CD4-positive, alpha-beta T cell treated with Interferon alpha-2 for 1 hour (primary cell): ENCODE measurements at regions not wholly inside any gene's neighbourhood (a gene's known extent, or its start where the extent isn't known, plus 50 kb on each side); places are given as distances from the start of the nearest gene placed in this dataset.

Experiments used
- DNase-seq, 2 donors: peaks; one replicate each; pipeline ENCODE4 v3.0.0-alpha.2; 2020 to 2022

GRCh38 chr1:208923456-208923855 lies 660.1 kb upstream of the CAMK1G start:
- DNase-seq: no peak

- DNase-seq: no peak
These were observed 659.4 kb upstream of the CAMK1G start for GRCh38 chr1:208923946-208924720.

DNA sequence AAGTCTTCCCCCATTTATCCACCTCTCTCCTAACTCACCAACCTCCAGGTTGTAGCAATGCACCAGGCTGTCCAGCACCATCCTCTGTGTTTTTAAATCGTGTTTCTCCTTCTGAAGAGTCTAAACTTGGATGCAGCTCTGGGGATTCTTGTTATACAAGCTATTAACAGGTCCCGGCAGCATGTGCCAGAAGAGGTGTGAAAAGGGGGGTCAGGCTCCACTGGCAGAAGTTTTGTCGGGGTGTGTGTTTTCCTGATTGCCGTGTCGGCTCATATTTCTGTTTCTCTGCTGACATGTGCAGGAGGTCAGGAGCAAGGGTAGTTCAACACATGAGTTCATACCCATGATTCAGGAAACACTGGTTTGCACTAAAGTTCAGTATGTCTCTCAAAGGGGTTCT lies 658.6 kb upstream of the CAMK1G start:
- DNase-seq: no peak

GRCh38 chr1:208928349-208929010 lies 655.0 kb upstream of the CAMK1G start:
- DNase-seq: no peak

DNA sequence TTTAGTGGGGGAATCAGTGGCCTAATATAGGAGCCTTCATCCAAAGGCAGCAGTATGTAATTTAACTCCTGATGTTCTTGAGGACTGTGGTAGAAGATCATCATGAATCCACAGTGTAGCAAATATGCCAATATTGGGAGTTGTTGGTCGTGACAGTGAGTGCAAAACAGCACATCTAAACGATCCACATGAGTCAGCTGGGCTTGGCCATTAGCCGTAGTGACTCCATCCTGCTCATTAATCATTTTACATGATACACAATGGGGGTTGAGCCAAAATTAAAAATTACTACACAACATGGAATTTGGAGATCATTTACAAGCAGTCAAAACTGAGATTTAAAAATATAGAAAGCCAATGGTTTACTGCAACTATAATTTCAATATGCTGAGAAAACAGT lies 653.9 kb upstream of the CAMK1G start:
- no peak for DNase-seq

DNA sequence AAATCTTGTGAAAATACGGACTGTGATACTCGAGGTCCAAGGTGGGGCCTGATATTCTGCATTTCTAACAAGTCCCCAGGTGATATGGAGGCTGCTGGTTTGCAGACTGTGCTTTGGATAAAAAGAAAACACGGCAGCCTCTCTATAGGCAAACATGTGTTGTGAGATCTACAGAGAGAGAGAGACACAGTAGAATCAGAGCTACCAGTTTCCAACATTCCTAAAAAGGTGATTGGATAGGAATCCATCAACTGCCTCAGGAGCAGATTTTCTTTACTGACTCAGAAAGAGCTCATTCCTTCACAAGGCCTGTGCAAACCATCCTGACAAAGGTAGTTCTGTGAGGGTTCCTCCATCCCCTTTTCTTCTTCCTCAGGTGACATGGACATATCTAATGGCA lies 651.6 kb upstream of the CAMK1G start:
- DNase-seq: no peak

GRCh38 chr1:208933984-208934525 lies 649.5 kb upstream of the CAMK1G start:
- no peak for DNase-seq

DNA sequence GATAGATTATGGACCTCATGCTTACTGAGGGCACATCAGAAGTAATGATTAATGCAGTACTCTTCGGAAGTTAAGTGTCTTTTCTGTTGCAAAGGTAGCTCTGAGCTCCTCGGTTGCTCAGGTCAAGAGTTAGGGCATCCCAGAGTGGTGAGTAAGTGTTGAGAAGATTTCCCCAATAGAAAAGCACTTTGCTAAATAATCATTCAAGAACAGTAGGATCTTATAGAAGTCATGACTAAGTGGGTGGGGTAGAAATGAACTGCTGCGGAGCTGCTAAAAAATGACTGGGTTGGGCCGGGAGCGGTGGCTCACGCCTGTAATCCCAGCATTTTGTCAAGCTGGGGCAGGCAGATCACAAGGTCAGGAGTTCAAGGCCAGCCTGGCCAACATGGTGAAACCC lies 648.6 kb upstream of the CAMK1G start:
- DNase-seq: no peak

GRCh38 chr1:208935517-208936187 lies 647.9 kb upstream of the CAMK1G start:
- no peak for DNase-seq

- no peak for DNase-seq
These were observed 643.9 kb upstream of the CAMK1G start for GRCh38 chr1:208939537-208940085.

- DNase-seq: no peak
These were observed 641.0 kb upstream of the CAMK1G start for GRCh38 chr1:208942394-208943130.

DNA sequence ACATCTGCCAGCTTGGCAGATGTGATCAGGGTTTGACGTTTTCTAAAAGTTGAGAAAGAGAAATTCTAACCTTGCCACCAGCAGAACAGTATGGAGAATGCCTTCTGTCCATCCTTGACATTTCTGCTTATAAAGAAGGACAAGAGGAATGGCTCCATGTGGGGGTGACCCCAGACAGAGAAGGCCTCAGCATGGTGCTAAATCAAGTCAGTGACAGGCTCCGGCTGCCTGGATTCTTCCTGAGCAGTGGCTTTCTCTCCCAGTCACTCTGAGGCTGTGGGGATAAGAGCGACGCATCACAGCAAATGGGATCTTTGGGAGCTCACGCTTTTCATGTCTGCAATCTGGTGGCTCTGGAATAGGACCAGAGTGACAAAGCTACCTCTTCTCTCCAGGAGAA lies 640.2 kb upstream of the CAMK1G start:
- DNase-seq: no peak

- DNase-seq: no peak
These were observed 638.5 kb upstream of the CAMK1G start for GRCh38 chr1:208944981-208945451.

- no peak for DNase-seq
These were observed 633.3 kb upstream of the CAMK1G start for GRCh38 chr1:208950206-208950605.

DNA sequence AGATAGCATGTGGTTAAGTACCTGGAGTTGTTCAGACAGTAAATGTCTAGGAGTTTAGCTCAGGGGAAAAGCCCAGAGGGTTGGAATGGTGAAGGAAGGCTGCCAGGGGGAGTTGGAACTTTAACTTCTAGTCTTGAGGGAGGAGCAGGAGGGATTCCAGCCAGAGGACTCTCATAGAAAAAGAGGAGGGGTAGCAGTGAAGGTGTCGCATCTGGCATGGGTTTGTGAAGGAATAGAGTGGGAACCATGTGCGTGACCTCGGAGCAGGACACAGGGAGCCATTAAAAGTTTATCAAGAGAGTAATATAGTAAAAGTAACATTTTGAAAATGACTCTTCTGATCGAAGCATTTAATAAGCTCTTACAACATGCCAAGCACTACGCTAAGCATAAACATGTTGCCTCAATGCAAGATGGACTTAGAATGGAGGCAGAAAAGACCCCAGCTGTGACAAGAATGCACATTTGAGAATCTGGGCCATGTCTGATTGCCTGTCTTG lies 632.4 kb upstream of the CAMK1G start:
- no peak for DNase-seq

DNA sequence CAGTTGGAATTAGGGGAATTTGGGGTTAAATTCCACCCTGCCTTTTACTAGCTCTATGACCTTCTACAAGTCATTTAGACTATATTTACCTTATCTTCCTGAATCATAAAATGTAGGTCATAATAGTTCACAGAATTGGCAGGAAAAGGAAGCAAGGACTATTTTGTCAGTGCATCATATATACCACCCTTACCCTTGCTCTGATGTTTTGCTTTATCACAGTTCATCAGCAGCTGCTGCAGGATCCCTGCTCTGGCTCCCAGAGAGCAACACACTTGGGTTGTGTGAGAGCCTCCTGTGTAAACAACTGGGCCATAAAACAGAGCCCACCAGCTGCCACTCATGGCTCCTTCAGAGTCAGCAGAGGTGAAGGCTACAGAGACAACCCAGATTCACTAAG lies 631.6 kb upstream of the CAMK1G start:
- DNase-seq: no peak

GRCh38 chr1:208962867-208963266 lies 620.6 kb upstream of the CAMK1G start:
- no peak for DNase-seq

DNA sequence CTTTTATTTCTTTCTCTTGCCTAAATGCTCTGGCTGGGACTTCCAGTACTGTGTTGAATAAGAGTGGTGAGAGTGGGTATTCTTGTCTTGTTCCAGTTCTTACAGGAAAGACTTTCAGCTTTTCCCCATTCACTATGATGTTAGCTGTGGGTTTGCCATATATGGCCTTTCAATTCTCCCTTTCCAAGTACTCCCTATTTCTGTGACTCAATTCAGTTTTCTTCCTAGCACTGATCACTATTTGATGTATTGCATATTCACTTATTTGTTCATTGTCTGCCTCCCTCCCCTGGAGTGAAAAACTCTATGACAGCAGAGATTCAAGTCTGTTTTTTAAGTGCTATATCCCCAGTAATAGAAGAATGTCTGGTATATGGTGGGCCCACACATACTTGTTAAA lies 618.2 kb upstream of the CAMK1G start:
- DNase-seq: no peak

GRCh38 chr1:208967334-208967733 lies 616.2 kb upstream of the CAMK1G start:
- no peak for DNase-seq

- no peak for DNase-seq
These were observed 608.8 kb upstream of the CAMK1G start for GRCh38 chr1:208974717-208975116.

- DNase-seq: no peak
These were observed 608.1 kb upstream of the CAMK1G start for GRCh38 chr1:208975456-208975855.

- no peak for DNase-seq
These were observed 606.5 kb upstream of the CAMK1G start for GRCh38 chr1:208977012-208977411.
